ENCODE measurements at regions not wholly inside any gene's neighbourhood (a gene's known extent, or its start where the extent isn't known, plus 50 kb on each side); places are given as distances from the start of the nearest gene placed in this dataset.

- DNase-seq (no peak), ATAC-seq (ENCODE audit: low read depth) (no peak)
- no peaks in the 10 kb centered on the region for H3K36me3 Mint-ChIP-seq (ENCODE audit: low read depth)
- peaks cover 6% of the 10 kb centered on the region for H3K4me1 Mint-ChIP-seq
- TF ChIP-seq, protein P1, sequence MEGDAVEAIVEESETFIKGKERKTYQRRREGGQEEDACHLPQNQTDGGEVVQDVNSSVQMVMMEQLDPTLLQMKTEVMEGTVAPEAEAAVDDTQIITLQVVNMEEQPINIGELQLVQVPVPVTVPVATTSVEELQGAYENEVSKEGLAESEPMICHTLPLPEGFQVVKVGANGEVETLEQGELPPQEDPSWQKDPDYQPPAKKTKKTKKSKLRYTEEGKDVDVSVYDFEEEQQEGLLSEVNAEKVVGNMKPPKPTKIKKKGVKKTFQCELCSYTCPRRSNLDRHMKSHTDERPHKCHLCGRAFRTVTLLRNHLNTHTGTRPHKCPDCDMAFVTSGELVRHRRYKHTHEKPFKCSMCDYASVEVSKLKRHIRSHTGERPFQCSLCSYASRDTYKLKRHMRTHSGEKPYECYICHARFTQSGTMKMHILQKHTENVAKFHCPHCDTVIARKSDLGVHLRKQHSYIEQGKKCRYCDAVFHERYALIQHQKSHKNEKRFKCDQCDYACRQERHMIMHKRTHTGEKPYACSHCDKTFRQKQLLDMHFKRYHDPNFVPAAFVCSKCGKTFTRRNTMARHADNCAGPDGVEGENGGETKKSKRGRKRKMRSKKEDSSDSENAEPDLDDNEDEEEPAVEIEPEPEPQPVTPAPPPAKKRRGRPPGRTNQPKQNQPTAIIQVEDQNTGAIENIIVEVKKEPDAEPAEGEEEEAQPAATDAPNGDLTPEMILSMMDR (IDR thresholded peaks at IDR 0.05): no peak
- H3K27ac Mint-ChIP-seq: no peak overlapping the region
- ChIA-PET CTCF (no interaction called here), POLR2A (no interaction called here)
- H3K4me3 Mint-ChIP-seq: no peak overlapping the region
- intact Hi-C loops (cut with micrococcal nuclease): no loop called here
- no peaks in the 10 kb centered on the region for H3K27me3 Mint-ChIP-seq
- peaks cover 3% of the 10 kb centered on the region for H3K9me3 Mint-ChIP-seq
Measured at GRCh38 chrX:140928739-140929138, 73.7 kb upstream of the SPANXB1 start.

- POLR2A ChIA-PET: no interaction called here
- Mint-ChIP-seq H3K27me3 (no peaks in the 10 kb centered on the region), H3K27ac (no peak overlapping the region), H3K4me3 (no peak overlapping the region), H3K9me3 (peaks cover 3% of the 10 kb centered on the region), H3K36me3 (ENCODE audit: low read depth) (no peaks in the 10 kb centered on the region), H3K4me1 (peaks cover 13% of the 10 kb centered on the region)
- intact Hi-C loops (cut with micrococcal nuclease): no loop called here
- CTCF ChIA-PET: no interaction called here
- no peak for ATAC-seq (ENCODE audit: low read depth)
- no peak for DNase-seq
- TF ChIP-seq, protein P1 (IDR thresholded peaks at IDR 0.05): no peak
Measured at GRCh38 chrX:140933016-140933415, 69.4 kb upstream of the SPANXB1 start.

- intact Hi-C loops (cut with micrococcal nuclease): no loop called here
- no peak for DNase-seq
- POLR2A ChIA-PET: no interaction called here
Measured at GRCh38 chrX:140933874-140934655, 68.3 kb upstream of the SPANXB1 start.

DNA sequence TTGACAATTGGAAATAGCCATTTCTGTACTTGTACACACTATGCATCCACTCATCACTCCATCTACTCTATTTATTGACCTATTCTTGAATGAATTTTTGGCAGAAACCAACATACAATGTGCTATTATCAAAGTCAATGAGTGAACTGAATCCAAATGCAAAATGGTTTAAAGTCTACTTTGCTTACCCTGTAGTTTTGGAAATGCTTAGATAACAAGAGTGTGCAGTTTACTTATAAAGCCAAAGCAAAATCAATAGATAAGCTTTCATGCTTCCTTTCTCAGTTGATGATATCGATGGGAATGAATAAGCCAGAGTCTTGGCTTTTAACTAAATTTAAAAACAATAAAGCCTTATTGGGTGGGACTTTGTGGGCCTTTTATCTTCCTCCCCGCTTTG lies 58.9 kb upstream of the SPANXB1 start:
- no peaks in the 10 kb centered on the region for H3K27me3 Mint-ChIP-seq
- TF ChIP-seq, protein P1 (IDR thresholded peaks at IDR 0.05): no peak
- H3K9me3 Mint-ChIP-seq: no peaks in the 10 kb centered on the region
- H3K36me3 Mint-ChIP-seq (ENCODE audit: low read depth): no peaks in the 10 kb centered on the region
- ChIA-PET CTCF (no interaction called here), POLR2A (no interaction called here)
- no peaks in the 10 kb centered on the region for H3K4me1 Mint-ChIP-seq
- no peak for ATAC-seq (ENCODE audit: low read depth)
- no peak overlapping the region for H3K4me3 Mint-ChIP-seq
- no peak overlapping the region for H3K27ac Mint-ChIP-seq
- no peak for DNase-seq
- intact Hi-C loops (cut with micrococcal nuclease): no loop called here

More at GRCh38 chrX:140933874-140934655, 68.3 kb upstream of the SPANXB1 start:
- no peak for ATAC-seq (ENCODE audit: low read depth)
- H3K4me3 Mint-ChIP-seq: no peak overlapping the region
- H3K27ac Mint-ChIP-seq: no peak overlapping the region
- CTCF ChIA-PET: no interaction called here
- TF ChIP-seq, protein P1 (IDR thresholded peaks at IDR 0.05): no peak
- no peaks in the 10 kb centered on the region for H3K36me3 Mint-ChIP-seq (ENCODE audit: low read depth)
- peaks cover 3% of the 10 kb centered on the region for H3K9me3 Mint-ChIP-seq
- no peaks in the 10 kb centered on the region for H3K27me3 Mint-ChIP-seq
- H3K4me1 Mint-ChIP-seq: peaks cover 13% of the 10 kb centered on the region

- intact Hi-C loops (cut with micrococcal nuclease): no loop called here
- Mint-ChIP-seq H3K4me3 (no peak overlapping the region), H3K4me1 (no peaks in the 10 kb centered on the region), H3K9me3 (no peaks in the 10 kb centered on the region), H3K27me3 (no peaks in the 10 kb centered on the region), H3K36me3 (ENCODE audit: low read depth) (no peaks in the 10 kb centered on the region), H3K27ac (no peak overlapping the region)
- POLR2A ChIA-PET: no interaction called here
- ATAC-seq (ENCODE audit: low read depth): no peak
- CTCF ChIA-PET: no interaction called here
- TF ChIP-seq, protein P1 (IDR thresholded peaks at IDR 0.05): no peak
- no peak for DNase-seq
Measured at GRCh38 chrX:140944710-140945109, 57.7 kb upstream of the SPANXB1 start.
